ENCODE measurements at regions not wholly inside any gene's neighbourhood (a gene's known extent, or its start where the extent isn't known, plus 50 kb on each side); places are given as distances from the start of the nearest gene placed in this dataset.
"Not testable (repeated sequence)": the region's sequence is repeated elsewhere in the genome, so short reads cannot be mapped to it uniquely, and the experiment has no call there.

- no peak for DNase-seq (ENCODE audit: low read depth in 2 of 2)
These were observed 212.0 kb upstream of the KIF2A start for GRCh38 chr5:62093976-62094375.

GRCh38 chr5:62097361-62097760 lies 208.6 kb upstream of the KIF2A start:
- DNase-seq (ENCODE audit: low read depth in 2 of 2), result no peak

- DNase-seq (ENCODE audit: low read depth in 2 of 2), result no peak
These were observed 205.8 kb upstream of the KIF2A start for GRCh38 chr5:62100201-62100600.

- not testable (repeated sequence) for DNase-seq (ENCODE audit: low read depth in 2 of 2)
These were observed 202.1 kb upstream of the KIF2A start for GRCh38 chr5:62103863-62104262.

- no peak for DNase-seq (ENCODE audit: low read depth in 2 of 2)
These were observed 194.6 kb upstream of the KIF2A start for GRCh38 chr5:62111428-62111827.

- DNase-seq (ENCODE audit: low read depth in 2 of 2), result no peak
These were observed 193.2 kb upstream of the KIF2A start for GRCh38 chr5:62112689-62113228.

- DNase-seq (ENCODE audit: low read depth in 2 of 2), result no peak
These were observed 191.0 kb upstream of the KIF2A start for GRCh38 chr5:62115014-62115413.

GRCh38 chr5:62124266-62124665 lies 181.7 kb upstream of the KIF2A start:
- no peak for DNase-seq (ENCODE audit: low read depth in 2 of 2)

- no peak for DNase-seq (ENCODE audit: low read depth in 2 of 2)
These were observed 179.9 kb upstream of the KIF2A start for GRCh38 chr5:62126090-62126489.

GRCh38 chr5:62127098-62127736 lies 178.8 kb upstream of the KIF2A start:
- DNase-seq (ENCODE audit: low read depth in 2 of 2), result no peak

GRCh38 chr5:62130107-62130506 lies 175.9 kb upstream of the KIF2A start:
- DNase-seq (ENCODE audit: low read depth in 2 of 2), result no peak

GRCh38 chr5:62132276-62132675 lies 173.7 kb upstream of the KIF2A start:
- no peak for DNase-seq (ENCODE audit: low read depth in 2 of 2)

- DNase-seq (ENCODE audit: low read depth in 2 of 2), result no peak
These were observed 172.6 kb upstream of the KIF2A start for GRCh38 chr5:62133426-62133825.

- no peak for DNase-seq (ENCODE audit: low read depth in 2 of 2)
These were observed 171.2 kb upstream of the KIF2A start for GRCh38 chr5:62134811-62135210.

- DNase-seq (ENCODE audit: low read depth in 2 of 2), result no peak
These were observed 168.4 kb upstream of the KIF2A start for GRCh38 chr5:62137628-62138027.

GRCh38 chr5:62138607-62139006 lies 167.4 kb upstream of the KIF2A start:
- no peak for DNase-seq (ENCODE audit: low read depth in 2 of 2)

- DNase-seq (ENCODE audit: low read depth in 2 of 2), result no peak
These were observed 166.3 kb upstream of the KIF2A start for GRCh38 chr5:62139741-62140140.

- DNase-seq (ENCODE audit: low read depth in 2 of 2), result no peak
These were observed 163.7 kb upstream of the KIF2A start for GRCh38 chr5:62142351-62142750.

GRCh38 chr5:62143268-62144229 lies 162.5 kb upstream of the KIF2A start:
- no peak for DNase-seq (ENCODE audit: low read depth in 2 of 2)

- DNase-seq (ENCODE audit: low read depth in 2 of 2), result no peak
These were observed 161.5 kb upstream of the KIF2A start for GRCh38 chr5:62144401-62145022.

GRCh38 chr5:62149879-62150278 lies 156.1 kb upstream of the KIF2A start:
- no peak for DNase-seq (ENCODE audit: low read depth in 2 of 2)

- DNase-seq (ENCODE audit: low read depth in 2 of 2), result no peak
These were observed 153.5 kb upstream of the KIF2A start for GRCh38 chr5:62152394-62153087.
